ENCODE measurements at regions not wholly inside any gene's neighbourhood (a gene's known extent, or its start where the extent isn't known, plus 50 kb on each side); places are given as distances from the start of the nearest gene placed in this dataset.

GRCh38 chr12:111154147-111154834, 214.6 kb downstream of the PHETA1 start:
- no peak for TF ChIP-seq CTCF (IDR thresholded peaks at IDR 0.05)
- TF ChIP-seq POLR2A (IDR thresholded peaks at IDR 0.05) = no peak

Measured in heart left ventricle (tissue), 13 donors.